Gastrocnemius medialis (tissue), 4 donors: ENCODE measurements at regions not wholly inside any gene's neighbourhood (a gene's known extent, or its start where the extent isn't known, plus 50 kb on each side); places are given as distances from the start of the nearest gene placed in this dataset.

Experiments
- CTCF ChIP-seq, 5 experiments: fragments of 450-650 bp in 3 of 5; fragments of 200-600 bp in 2 of 5; sonication (generic) in 2 of 5; IDR thresholded peaks in 4 of 5; conservative IDR thresholded peaks in 1 of 5; 1 replicate in 4 of 5; 2 replicates in 1 of 5; pipeline ENCODE4 v1.5.1; 2016 to 2019; ENCODE audit warnings: antibody characterized with exemption in 5 of 5, mild to moderate bottlenecking in 3 of 5, moderate library complexity in 3 of 5
- POLR2A ChIP-seq, 2 donors: fragments of 450-650 bp; IDR thresholded peaks; one replicate each; pipeline ENCODE4 v1.6.1; 2017; ENCODE audit warnings: antibody characterized with exemption in 2 of 2, mild to moderate bottlenecking in 2 of 2, moderate library complexity in 2 of 2

GRCh38 chr6:67909354-67909753, 725.7 kb upstream of the ADGRB3 start:
- TF ChIP-seq CTCF (IDR thresholded peaks at IDR 0.05 in 4 of 5, conservative IDR thresholded peaks at IDR 0.05 in 1 of 5) (no peak), POLR2A (IDR thresholded peaks at IDR 0.05) (no peak)
